OCI-LY3 (cell line): ENCODE measurements at regions not wholly inside any gene's neighbourhood (a gene's known extent, or its start where the extent isn't known, plus 50 kb on each side); places are given as distances from the start of the nearest gene placed in this dataset.

ENCODE experiments used
- EZH2phosphoT487 ChIP-seq: fragments of 200-600 bp; shearing (Covaris generic); IDR thresholded peaks from 2 replicates; pipeline ENCODE4 v1.6.1; 2018; ENCODE audit warnings: antibody characterized with exemption, mixed run types, low read depth
- TF ChIP-seq, protein P1 (sequence below): fragments of 200-600, 300-600 bp; sonication (generic); IDR thresholded peaks from 2 replicates; pipeline ENCODE4 v1.5.1; 2014; ENCODE audit warnings: antibody characterized with exemption, low read length, low read depth

DNA sequence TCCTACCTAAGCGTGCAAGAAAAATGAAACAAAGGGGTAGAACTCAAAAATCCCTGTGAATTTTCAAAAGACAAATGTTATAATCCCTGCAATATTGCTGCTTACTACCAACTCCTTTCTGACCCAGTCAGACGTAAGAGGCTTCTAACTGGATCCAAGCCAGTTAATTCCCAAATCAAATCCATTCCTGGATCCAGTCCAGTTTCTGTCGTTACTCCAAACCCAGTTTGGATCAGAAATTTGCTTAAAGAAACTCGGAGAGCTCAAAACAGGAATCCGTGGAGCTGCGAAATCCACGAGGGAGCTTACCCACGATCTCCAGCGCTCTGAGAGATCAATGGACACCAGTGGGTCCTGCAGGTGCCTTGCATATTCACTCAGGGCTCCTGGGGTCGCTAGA lies 62.8 kb upstream of the IKZF2 start:
- TF ChIP-seq, protein P1, sequence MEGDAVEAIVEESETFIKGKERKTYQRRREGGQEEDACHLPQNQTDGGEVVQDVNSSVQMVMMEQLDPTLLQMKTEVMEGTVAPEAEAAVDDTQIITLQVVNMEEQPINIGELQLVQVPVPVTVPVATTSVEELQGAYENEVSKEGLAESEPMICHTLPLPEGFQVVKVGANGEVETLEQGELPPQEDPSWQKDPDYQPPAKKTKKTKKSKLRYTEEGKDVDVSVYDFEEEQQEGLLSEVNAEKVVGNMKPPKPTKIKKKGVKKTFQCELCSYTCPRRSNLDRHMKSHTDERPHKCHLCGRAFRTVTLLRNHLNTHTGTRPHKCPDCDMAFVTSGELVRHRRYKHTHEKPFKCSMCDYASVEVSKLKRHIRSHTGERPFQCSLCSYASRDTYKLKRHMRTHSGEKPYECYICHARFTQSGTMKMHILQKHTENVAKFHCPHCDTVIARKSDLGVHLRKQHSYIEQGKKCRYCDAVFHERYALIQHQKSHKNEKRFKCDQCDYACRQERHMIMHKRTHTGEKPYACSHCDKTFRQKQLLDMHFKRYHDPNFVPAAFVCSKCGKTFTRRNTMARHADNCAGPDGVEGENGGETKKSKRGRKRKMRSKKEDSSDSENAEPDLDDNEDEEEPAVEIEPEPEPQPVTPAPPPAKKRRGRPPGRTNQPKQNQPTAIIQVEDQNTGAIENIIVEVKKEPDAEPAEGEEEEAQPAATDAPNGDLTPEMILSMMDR, result no peak
- no peak for TF ChIP-seq EZH2phosphoT487
